Fibroblast of lung (primary cell): ENCODE measurements at regions not wholly inside any gene's neighbourhood (a gene's known extent, or its start where the extent isn't known, plus 50 kb on each side); places are given as distances from the start of the nearest gene placed in this dataset.

Source experiments
- EZH2 ChIP-seq: IDR thresholded peaks from 2 replicates; pipeline ENCODE4 v1.5.1; 2012; ENCODE audit warnings: low read length, control low read depth, mild to moderate bottlenecking; ENCODE audit errors: missing control alignments
- TF ChIP-seq, protein P1 (sequence below), 2 donors: IDR thresholded peaks in 1 of 2; conservative IDR thresholded peaks in 1 of 2; 1 replicate in 1 of 2; 2 replicates in 1 of 2; pipeline ENCODE4 v1.5.1; 2011 to 2012; ENCODE audit warnings: low read length in 2 of 2, control low read depth in 1 of 2, inconsistent platforms in 1 of 2, low read depth in 1 of 2, mild to moderate bottlenecking in 1 of 2

DNA sequence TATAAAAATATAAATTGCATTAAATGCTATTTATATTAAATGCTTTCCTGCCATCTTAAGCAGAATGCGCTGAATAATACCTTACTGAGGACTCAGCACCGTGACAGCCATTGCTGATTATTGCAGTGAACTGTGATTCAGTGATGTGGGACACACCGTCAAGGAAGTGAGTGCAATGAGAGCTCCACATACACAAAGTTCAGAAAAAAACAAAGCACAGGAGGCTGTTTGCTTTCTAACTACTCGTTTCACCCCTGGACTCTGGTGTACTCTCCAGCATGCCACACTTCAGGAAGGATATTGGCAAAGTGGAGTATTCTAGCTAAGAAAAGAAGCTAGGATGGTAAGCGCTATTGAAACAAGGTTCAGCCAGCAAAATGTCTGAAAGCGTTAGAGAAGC is 57.4 kb upstream of the CXADR start:
- TF ChIP-seq, protein P1, sequence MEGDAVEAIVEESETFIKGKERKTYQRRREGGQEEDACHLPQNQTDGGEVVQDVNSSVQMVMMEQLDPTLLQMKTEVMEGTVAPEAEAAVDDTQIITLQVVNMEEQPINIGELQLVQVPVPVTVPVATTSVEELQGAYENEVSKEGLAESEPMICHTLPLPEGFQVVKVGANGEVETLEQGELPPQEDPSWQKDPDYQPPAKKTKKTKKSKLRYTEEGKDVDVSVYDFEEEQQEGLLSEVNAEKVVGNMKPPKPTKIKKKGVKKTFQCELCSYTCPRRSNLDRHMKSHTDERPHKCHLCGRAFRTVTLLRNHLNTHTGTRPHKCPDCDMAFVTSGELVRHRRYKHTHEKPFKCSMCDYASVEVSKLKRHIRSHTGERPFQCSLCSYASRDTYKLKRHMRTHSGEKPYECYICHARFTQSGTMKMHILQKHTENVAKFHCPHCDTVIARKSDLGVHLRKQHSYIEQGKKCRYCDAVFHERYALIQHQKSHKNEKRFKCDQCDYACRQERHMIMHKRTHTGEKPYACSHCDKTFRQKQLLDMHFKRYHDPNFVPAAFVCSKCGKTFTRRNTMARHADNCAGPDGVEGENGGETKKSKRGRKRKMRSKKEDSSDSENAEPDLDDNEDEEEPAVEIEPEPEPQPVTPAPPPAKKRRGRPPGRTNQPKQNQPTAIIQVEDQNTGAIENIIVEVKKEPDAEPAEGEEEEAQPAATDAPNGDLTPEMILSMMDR (conservative IDR thresholded peaks at IDR 0.05 in 1 of 2, IDR thresholded peaks at IDR 0.05 in 1 of 2; ENCODE audit: low read depth in 1 of 2, low read length in 2 of 2): no peak
- no peak for TF ChIP-seq EZH2
